SK-N-SH treated with all-trans-retinoic acid at 6 μM for 48 hours (cell line): ENCODE measurements at regions not wholly inside any gene's neighbourhood (a gene's known extent, or its start where the extent isn't known, plus 50 kb on each side); places are given as distances from the start of the nearest gene placed in this dataset.

Source experiments
- PATZ1 ChIP-seq: fragments of 250-450 bp; sonication (Bioruptor Pico); IDR thresholded peaks from 2 replicates; pipeline ENCODE4 v1.8.0; 2020; ENCODE audit warnings: mild to moderate bottlenecking, moderate library complexity, borderline replicate concordance
- PPARA ChIP-seq: fragments of 250-450 bp; sonication (Bioruptor Pico); IDR thresholded peaks from 2 replicates; pipeline ENCODE4 v1.5.0; 2020; ENCODE audit warnings: mild to moderate bottlenecking, borderline replicate concordance
- RARB ChIP-seq: fragments of 250-450 bp; sonication (Bioruptor Pico); IDR thresholded peaks from 2 replicates; pipeline ENCODE4 v1.8.0; 2021; ENCODE audit warnings: mild to moderate bottlenecking, moderate library complexity
- TOX ChIP-seq: fragments of 250-450 bp; sonication (Bioruptor Pico); IDR thresholded peaks from 2 replicates; pipeline ENCODE4 v1.8.0; 2021; ENCODE audit warnings: mild to moderate bottlenecking, moderate library complexity, borderline replicate concordance

DNA sequence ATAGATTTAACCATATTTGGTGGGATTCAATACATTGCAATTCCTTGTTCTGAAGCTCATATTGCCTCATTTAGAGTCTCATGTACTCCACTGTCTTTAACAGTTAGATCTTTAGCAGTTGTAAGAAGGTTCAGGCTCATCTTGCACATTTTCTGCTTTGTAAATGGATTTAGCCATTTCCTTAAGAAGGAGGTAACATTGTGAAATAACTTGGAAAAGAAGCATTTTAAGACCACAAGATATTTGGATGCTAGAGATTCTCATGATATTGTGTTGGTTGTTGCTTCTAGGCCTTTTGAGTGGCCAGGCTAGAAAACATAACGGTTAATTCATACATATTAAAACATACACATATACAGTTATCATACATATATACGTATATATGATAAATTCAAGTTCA is 445.8 kb upstream of the NXPH2 start:
- TF ChIP-seq TOX (CRISPR knock-in tag) (no peak), PPARA (CRISPR knock-in tag) (no peak), RARB (no peak), PATZ1 (CRISPR knock-in tag) (no peak)
